Fibroblast of pulmonary artery (primary cell): ENCODE measurements at regions not wholly inside any gene's neighbourhood (a gene's known extent, or its start where the extent isn't known, plus 50 kb on each side); places are given as distances from the start of the nearest gene placed in this dataset.

Source experiments
- DNase-seq: peaks from one replicate; pipeline ENCODE4 v3.0.0-alpha.2; 2010; ENCODE audit warnings: low read depth
- H3K4me3 ChIP-seq: replicated peaks from 2 replicates; pipeline ENCODE4 v1.5.1; 2011; ENCODE audit warnings: low read depth, mild to moderate bottlenecking, control low read depth, low read length, moderate library complexity
- TF ChIP-seq, protein P1 (sequence below): IDR thresholded peaks from 2 replicates; pipeline ENCODE4 v1.5.1; 2011; ENCODE audit warnings: mild to moderate bottlenecking, control low read depth, low read length, inconsistent platforms; ENCODE audit errors: missing control alignments

DNA sequence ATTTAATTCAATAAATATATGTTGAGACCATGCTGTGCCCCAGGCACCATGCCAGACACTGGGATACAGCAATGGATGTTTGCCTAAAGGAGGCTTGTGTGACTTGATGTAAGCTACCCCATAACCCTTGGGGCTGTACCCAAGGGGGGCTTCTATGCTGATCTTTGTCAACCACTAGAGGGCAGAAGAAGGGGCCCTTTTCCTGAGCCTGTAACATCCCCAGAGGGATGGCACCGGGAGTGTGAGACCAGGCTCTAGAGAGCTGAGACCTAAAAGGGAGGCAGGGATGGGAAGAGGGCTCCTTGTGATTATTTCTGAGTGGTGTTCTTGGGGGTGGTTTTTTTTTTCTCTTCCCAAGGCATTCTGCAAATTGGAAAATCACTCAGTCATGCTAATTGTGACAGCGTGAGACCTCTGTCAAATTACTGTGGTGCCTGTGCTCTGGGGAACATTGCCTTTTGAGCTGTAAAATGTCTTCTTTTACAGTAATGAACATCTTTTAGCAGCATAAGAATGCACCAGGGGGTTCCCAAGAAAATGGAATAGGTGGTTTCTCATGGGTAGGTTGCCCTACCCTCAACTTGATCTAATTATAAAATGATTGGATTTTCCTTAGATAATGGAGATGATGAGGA lies 138.7 kb upstream of the SLC24A3 start:
- H3K4me3 ChIP-seq: no peak overlapping the region
- DNase-seq: no peak
- TF ChIP-seq, protein P1, sequence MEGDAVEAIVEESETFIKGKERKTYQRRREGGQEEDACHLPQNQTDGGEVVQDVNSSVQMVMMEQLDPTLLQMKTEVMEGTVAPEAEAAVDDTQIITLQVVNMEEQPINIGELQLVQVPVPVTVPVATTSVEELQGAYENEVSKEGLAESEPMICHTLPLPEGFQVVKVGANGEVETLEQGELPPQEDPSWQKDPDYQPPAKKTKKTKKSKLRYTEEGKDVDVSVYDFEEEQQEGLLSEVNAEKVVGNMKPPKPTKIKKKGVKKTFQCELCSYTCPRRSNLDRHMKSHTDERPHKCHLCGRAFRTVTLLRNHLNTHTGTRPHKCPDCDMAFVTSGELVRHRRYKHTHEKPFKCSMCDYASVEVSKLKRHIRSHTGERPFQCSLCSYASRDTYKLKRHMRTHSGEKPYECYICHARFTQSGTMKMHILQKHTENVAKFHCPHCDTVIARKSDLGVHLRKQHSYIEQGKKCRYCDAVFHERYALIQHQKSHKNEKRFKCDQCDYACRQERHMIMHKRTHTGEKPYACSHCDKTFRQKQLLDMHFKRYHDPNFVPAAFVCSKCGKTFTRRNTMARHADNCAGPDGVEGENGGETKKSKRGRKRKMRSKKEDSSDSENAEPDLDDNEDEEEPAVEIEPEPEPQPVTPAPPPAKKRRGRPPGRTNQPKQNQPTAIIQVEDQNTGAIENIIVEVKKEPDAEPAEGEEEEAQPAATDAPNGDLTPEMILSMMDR: no peak

DNA sequence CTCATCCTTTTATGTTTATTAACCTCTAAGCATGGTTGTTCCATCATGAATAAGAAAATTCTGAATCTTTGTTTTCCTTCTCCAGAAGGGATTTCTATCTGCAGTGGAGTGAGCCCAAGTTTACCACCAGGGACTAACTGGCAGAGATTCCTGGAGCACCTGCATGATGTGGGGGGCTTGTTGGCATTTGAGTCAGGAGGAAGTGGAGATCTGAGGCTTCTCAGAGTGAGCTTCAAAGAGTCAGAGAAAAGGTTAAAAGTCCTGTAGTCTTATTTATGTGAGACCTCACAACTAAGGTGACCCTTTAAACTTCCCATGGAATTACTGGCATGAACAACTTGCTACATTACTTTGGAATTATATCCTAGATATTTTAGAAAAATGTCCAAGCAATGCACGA lies 138.1 kb upstream of the SLC24A3 start:
- H3K4me3 ChIP-seq: no peak overlapping the region
- no peak for DNase-seq
- TF ChIP-seq, protein P1: no peak

DNA sequence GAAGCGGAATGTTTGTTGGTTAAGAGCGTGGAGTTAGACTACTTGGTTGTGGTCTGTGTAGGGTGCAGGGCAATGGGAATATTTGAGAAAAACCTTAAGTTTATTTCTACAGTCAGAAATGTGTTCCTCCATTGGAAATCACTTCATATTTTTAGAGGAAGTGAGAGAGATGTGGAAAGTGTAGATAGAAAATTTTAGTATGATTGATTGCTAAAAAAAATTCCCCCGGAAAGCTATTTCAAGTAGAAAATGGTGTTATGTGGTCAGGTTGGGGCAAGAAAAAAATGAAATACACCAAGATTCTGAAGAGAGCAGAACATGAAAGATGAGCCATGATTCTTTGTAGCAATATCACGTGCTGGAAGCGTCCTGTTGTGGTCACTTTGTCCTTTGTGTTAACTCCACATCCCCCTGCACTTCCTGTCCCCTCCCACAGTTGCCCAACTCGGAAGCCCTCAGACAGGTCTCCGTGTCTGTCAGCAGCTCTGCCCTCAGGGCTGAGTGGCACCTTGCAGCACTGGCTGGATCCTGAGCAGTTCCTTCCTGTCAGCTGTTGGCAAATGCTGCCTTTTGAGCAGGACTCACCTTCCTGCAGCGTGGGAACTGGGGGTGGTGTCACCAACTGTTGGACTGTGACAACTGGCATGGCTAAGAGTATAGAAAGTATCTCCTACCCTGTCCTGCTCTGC lies 137.5 kb upstream of the SLC24A3 start:
- TF ChIP-seq, protein P1: no peak
- DNase-seq: no peak
- H3K4me3 ChIP-seq: no peak overlapping the region

DNA sequence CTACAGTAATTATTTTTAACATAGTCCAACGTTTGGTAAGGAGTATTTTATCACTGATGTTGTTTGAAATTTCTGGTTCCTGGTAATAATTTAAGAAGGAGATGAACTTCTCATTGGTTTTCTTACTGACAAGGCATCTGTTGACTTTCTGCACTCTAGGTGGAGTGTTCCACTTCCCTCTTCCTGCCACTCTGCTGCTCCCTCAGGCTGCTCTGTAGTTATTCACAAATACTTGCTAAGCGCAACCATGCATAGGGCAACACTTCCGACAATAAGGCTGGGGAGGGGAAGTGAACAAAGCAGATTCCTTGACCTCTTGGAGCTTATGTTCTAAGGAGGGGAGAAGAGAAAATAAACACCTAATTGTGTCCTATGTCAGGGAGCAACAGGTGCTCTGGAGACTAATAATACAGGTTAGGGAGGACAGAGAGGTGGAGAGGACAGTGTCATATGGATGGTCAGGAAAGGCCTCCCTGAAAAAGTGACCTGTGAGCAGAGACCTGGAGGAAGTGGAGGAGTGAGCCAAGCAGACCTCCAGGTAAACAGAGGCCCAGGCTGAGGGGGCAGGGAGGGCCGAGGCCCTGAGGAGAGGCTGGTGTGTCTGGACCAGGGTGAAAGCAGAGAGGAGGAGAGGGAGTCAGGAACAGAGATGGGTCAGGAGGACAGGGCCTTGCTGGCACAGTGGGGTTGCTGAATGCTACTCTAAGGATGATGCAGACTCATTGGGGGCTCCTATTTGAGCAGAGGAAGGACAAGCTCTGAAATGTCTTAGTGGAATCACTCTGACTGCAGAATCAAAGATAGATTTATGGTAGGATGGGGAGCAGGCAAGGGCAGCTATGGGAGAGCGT lies 134.8 kb upstream of the SLC24A3 start:
- TF ChIP-seq, protein P1: no peak
- no peak for DNase-seq
- H3K4me3 ChIP-seq: no peak overlapping the region

DNA sequence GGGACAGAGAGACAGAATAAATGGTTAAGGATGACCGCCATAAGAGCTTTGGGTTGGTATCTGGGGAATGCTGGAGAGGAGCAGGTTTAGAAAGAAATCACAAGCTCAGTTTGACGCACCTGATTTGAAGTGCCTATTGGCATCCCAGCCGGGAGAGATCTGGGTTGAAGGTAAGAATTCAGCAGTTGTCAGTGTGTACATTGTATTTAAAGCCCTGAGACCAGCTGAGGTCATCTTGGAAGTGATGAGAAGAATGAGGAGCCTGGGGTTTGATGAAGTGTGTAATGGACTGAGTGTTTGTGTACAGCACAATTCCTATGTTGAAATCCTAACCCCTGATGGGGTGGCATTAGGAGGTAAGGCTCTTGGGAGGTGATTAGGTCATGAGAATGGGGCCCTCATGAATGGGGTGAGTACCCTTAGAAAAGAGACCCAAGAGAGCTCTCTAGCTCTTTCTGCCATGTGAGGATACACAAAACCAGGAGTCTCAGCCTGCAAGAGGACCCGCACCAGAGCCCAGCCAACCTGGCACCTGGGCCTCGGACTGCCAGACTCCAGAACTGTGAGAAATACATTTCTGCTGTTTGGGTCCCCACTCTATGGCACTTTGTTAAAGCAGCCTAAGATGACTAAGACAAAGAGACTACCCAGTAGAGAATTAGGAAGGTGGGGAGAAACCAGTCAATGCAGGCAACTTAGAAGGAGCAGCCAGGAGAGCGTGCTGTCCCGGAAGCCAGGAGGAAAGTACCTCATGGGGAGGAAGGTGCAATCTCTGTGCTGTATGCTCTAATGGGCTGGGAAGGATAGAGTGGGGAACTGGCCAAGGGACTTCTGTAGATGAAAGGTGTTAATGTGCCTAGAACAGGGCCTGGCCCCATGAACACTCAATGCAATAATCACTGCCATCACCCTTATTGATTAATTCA lies 133.7 kb upstream of the SLC24A3 start:
- H3K4me3 ChIP-seq: no peak overlapping the region
- TF ChIP-seq, protein P1: no peak
- no peak for DNase-seq

DNA sequence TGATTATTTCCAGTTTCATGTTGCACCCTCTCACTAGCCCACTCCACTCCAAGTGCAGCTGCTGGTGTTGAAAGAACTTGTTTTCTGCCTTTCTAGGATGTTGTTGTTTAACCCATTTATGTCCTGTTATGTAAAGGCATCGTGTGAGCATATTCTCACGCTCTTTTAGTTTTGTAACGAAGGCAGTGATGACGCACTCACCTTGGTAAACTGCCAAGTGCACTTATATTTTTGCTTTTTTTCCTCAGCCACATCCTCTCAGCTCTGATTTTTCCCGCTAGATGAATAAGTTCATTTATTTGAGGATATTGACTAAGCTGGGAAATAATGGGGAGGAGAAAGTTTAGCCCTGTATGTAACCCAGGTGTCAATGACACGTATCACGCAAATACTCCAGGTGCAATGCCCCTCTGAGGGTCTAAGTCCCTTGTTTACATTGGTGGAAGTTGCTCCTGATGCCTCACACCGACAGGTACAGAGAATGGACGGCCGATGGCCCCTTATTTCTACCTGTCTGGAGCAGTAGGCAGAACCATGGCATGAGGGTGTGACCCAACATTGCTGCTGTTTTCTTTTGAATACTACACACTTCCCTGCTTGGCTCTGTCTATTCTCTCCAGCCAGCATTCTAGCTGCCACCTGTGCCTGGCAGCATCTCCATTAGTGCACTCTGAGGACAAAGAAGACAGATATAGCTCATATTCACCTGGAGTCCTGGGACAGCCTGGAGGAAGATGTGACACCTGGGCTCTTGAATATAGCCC lies 132.7 kb upstream of the SLC24A3 start:
- peak; percentile 7 for DNase-seq
- no peak overlapping the region for H3K4me3 ChIP-seq
- TF ChIP-seq, protein P1: no peak
